HUES64 (cell line): ENCODE measurements at regions not wholly inside any gene's neighbourhood (a gene's known extent, or its start where the extent isn't known, plus 50 kb on each side); places are given as distances from the start of the nearest gene placed in this dataset.

Experiments used
- H3K27ac ChIP-seq: 2 replicates; pipeline ENCODE4 v1.7.0; 2013; ENCODE audit warnings: low read depth, low read length, inconsistent platforms
- H3K27me3 ChIP-seq: 2 replicates; pipeline ENCODE4 v1.6.1; 2013; ENCODE audit warnings: mild to moderate bottlenecking, low read length; ENCODE audit not compliant: insufficient read depth
- H3K36me3 ChIP-seq: 2 replicates; pipeline ENCODE4 v1.6.1; 2013; ENCODE audit warnings: mild to moderate bottlenecking, low read length; ENCODE audit not compliant: insufficient read depth
- H3K4me1 ChIP-seq: 2 replicates; pipeline ENCODE4 v1.6.1; 2013; ENCODE audit warnings: mild to moderate bottlenecking, low read length, moderate library complexity; ENCODE audit not compliant: insufficient read depth
- H3K4me3 ChIP-seq: 2 replicates; pipeline ENCODE4 v1.5.1; 2013; ENCODE audit warnings: mild to moderate bottlenecking, low read length, moderate library complexity
- H3K9ac ChIP-seq: 2 replicates; pipeline ENCODE4 v1.6.1; 2013; ENCODE audit warnings: mild to moderate bottlenecking, low read depth, low read length
- H3K9me3 ChIP-seq: 2 replicates; pipeline ENCODE4 v1.6.1; 2013; ENCODE audit warnings: low read depth, low read length; ENCODE audit not compliant: insufficient read depth
- WGBS: fragments of 150-250, 120-280 bp; methylation state at CpG from one replicate; pipeline ENCODE4 v1.1.7; 2013; ENCODE audit warnings: missing lambda C conversion rate; 5-methylcytosine and 5-hydroxymethylcytosine counted together

DNA sequence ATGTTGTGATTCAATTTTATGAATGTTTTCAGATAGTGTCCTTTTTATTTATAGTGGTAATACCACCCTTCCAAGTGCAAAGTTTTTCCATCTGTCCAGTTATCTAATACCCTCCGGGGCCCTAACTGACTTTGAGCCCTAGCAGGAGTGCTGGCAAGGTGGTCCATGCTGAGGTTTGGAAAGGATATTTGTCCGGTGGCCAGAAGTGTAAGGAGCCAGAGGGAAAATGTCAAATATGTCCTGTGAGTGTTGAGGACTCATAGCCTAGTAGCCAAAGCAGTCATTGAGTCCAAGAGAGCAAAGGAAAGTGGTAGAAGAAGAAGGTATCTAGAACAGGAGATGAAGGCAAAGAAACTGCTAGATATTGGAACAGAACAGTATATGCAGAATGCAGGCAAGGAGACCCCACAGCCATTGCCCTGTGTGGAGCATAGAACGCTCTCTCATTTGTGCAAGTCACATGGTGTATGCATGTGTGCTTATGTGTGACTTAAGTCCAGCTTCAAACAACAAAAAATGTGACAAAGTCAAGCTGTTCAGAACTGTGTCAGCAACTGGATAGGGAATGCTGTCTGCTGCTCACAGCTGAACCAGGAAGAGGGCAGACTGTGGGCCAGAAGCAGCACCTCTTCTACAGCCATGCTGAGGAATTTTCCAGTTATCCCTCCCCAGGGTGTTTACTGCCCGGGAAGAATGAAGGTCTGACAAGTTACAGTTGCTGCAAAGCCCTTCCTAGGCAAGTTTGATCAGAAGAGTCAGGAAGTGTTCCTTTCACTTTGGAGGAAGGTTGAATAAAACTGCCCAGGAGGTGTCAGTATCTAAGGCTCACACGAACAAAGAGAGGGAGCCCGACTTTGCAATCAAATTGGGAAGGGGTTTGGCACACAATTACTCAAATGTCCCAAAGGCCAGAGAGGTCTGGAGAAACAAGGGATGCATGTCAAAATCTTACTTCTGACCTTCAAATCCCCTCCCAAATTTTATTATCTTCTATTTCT is 463.3 kb upstream of the DMAC1 start:
- Histone ChIP-seq H3K9me3 (no peaks in the 10 kb centered on the region), H3K27ac (no peak overlapping the region)
- 69% methylated on average over 6 of the region's 6 CpGs for WGBS

DNA sequence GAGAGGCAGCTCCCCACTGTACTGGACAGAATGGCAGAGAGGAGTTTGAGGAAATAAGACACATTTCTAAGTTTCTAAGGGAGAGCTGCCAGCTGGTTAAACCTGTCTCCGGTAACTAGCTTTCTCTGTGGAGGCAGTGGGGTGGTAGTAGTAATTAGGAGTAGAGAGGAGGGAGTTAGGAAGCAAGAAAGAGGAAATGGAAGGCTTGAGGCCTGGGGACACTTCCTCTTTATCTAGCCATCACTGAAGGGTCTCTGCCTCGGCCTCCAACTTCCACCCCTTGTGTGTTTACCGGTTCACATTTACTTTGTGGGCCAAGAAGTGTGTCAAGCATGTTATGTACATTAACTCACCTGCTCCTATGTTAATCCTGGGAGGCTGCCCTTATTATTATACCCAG is 462.2 kb upstream of the DMAC1 start:
- Histone ChIP-seq H3K27ac (no peak overlapping the region), H3K4me1 (peaks cover 8% of the 10 kb centered on the region; the same call in 1 of the 2 replicates), H3K27me3 (no peaks in the 10 kb centered on the region), H3K9me3 (no peaks in the 10 kb centered on the region), H3K9ac (no peak overlapping the region), H3K4me3 (no peak overlapping the region), H3K36me3 (no peaks in the 10 kb centered on the region)
- WGBS: 87% methylated on average over 3 of the region's 3 CpGs

More for the DNA sequence above, 463.3 kb upstream of the DMAC1 start:
- no peaks in the 10 kb centered on the region for H3K27me3 ChIP-seq
- no peak overlapping the region for H3K4me3 ChIP-seq
- H3K36me3 ChIP-seq: no peaks in the 10 kb centered on the region
- H3K9ac ChIP-seq: no peak overlapping the region
- H3K4me1 ChIP-seq: peaks cover 8% of the 10 kb centered on the region; the same call in 1 of the 2 replicates

DNA sequence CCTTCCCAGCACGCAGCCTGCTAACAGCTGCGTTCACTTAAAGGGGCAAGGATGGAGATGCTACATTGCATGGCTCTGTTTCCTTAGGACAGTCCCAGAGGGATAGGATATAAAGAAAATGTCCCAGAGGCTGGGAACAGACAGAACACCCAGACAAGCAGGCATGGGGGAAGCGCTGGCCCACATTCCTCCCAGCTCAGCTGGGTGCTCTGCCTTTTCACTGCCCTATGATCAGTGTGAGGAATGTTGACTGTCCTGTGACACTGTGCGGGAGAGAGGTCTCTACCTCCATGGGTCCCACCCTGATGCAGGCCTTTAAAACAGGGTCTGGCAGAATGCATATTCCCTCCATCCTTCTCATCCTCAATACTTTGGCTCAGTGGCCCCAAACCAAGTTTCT is 459.4 kb upstream of the DMAC1 start:
- Histone ChIP-seq H3K4me3 (no peak overlapping the region), H3K27ac (no peak overlapping the region), H3K4me1 (peaks cover 8% of the 10 kb centered on the region; the same call in 1 of the 2 replicates), H3K9ac (no peak overlapping the region), H3K9me3 (no peaks in the 10 kb centered on the region), H3K27me3 (no peaks in the 10 kb centered on the region), H3K36me3 (no peaks in the 10 kb centered on the region)
- 88% methylated on average over 4 of the region's 4 CpGs for WGBS

DNA sequence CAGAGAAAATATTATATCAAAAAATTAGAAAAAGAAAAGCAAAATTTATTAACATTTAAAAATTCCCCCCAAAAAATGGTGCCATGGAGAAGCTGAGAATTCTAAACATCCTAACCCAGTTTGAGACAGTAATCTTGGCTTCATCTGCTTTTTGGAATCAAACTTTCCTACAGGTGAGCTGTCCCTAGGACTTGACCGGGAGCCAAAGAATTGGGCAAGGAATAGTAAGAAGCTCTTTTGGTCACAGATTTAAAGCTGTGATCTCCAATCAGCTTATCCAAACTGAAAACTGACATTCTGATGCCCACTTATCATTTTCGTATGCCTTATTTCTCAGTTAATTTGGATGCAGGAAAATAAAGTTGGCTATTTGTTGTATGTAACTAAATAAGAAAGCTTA is 457.3 kb upstream of the DMAC1 start:
- H3K4me1 ChIP-seq: no peaks in the 10 kb centered on the region
- 96% methylated on average over 2 of the region's 2 CpGs for WGBS
- no peak overlapping the region for H3K9ac ChIP-seq
- no peaks in the 10 kb centered on the region for H3K9me3 ChIP-seq
- no peaks in the 10 kb centered on the region for H3K27me3 ChIP-seq
- H3K36me3 ChIP-seq: no peaks in the 10 kb centered on the region
- no peak overlapping the region for H3K27ac ChIP-seq
- H3K4me3 ChIP-seq: no peak overlapping the region

DNA sequence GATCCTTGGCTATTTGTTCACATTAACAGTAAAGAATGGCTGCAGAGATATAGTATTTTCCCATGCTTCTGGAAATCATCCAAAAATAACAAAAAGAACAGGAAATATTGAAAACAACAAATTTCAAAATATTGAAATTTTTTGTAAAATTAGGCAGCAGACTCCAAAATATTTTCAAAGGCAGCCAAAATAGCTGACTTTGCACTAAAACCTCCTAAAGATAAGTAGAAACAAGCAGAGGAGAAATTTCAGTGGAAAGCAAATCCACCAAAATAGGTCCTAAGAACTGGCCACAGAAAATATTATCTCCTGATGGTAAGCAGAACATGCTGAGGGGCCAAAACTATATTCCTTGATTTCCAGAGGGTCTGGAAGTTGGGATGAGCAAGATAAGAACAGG is 456.3 kb upstream of the DMAC1 start:
- no peak overlapping the region for H3K27ac ChIP-seq
- H3K9ac ChIP-seq: no peak overlapping the region
- H3K27me3 ChIP-seq: no peaks in the 10 kb centered on the region
- H3K4me1 ChIP-seq: no peaks in the 10 kb centered on the region
- H3K4me3 ChIP-seq: no peak overlapping the region
- H3K36me3 ChIP-seq: no peaks in the 10 kb centered on the region
- H3K9me3 ChIP-seq: no peaks in the 10 kb centered on the region

DNA sequence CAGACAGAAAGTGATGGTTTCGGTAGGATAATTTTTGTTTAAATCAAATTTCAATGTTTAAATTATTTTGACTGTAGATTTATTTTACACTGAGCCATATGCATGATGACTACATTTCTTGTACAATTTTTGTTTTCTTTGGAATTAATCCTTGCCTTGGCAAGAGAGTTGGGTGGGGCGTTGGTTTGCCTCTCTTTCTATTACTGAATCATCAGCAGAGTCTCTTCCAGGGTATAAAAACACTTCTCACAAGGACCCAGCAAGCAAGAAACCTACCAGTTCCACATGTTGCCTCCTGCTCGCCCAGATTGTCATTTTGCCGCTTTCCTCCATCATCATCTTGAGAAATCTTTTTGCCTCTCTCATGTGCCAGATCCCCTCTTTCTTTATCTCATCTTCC is 455.0 kb upstream of the DMAC1 start:
- no peak overlapping the region for H3K4me3 ChIP-seq
- no peak overlapping the region for H3K9ac ChIP-seq
- WGBS: 91% methylated on average over 4 of the region's 4 CpGs
- H3K27ac ChIP-seq: no peak overlapping the region
- H3K36me3 ChIP-seq: no peaks in the 10 kb centered on the region
- no peaks in the 10 kb centered on the region for H3K27me3 ChIP-seq
- no peaks in the 10 kb centered on the region for H3K9me3 ChIP-seq
- no peaks in the 10 kb centered on the region for H3K4me1 ChIP-seq

DNA sequence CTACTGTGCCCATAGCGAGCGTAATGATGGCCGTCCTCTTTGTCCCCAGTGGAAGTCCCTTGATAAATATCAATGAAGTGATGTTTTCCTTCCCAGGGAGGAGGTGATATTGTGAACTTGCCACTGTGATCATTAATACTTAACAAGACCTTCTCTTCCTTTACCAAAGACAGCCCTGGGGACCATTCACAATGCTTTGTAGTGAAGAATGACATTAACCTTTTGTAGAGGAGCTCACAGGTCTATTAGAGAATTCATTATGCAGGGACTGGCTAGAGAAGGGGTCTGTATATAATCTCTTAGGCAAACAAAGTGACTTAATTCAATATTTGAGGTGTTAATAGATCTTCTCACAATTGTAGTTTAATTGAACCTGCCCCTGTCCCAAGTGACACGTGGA is 452.9 kb upstream of the DMAC1 start:
- Histone ChIP-seq H3K9ac (no peak overlapping the region), H3K27ac (no peak overlapping the region), H3K4me1 (no peaks in the 10 kb centered on the region), H3K36me3 (no peaks in the 10 kb centered on the region), H3K4me3 (no peak overlapping the region), H3K9me3 (no peaks in the 10 kb centered on the region), H3K27me3 (no peaks in the 10 kb centered on the region)
- WGBS: 93% methylated on average over 4 of the region's 4 CpGs

DNA sequence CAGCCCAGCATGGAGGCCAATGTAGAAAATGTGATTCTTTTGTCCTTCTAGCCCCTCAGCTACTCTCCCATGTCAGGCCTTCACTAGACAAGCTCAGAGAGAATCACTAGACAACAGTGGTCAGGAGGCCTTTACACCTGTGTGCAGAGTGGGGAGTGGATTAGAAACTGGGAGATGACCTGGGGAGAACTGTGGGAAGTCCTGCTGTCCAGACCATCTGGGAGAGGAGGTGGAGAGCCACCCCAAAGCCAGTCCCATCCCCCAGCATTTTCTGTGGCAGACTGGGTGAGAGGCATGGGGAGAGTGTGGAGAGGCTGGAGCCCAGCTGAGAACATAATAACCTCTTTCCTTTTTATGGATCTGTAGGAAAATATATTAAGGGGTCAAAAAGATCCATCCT is 452.0 kb upstream of the DMAC1 start:
- Histone ChIP-seq H3K4me3 (no peak overlapping the region), H3K36me3 (no peaks in the 10 kb centered on the region), H3K9me3 (no peaks in the 10 kb centered on the region), H3K27me3 (no peaks in the 10 kb centered on the region), H3K27ac (no peak overlapping the region), H3K4me1 (no peaks in the 10 kb centered on the region), H3K9ac (no peak overlapping the region)

DNA sequence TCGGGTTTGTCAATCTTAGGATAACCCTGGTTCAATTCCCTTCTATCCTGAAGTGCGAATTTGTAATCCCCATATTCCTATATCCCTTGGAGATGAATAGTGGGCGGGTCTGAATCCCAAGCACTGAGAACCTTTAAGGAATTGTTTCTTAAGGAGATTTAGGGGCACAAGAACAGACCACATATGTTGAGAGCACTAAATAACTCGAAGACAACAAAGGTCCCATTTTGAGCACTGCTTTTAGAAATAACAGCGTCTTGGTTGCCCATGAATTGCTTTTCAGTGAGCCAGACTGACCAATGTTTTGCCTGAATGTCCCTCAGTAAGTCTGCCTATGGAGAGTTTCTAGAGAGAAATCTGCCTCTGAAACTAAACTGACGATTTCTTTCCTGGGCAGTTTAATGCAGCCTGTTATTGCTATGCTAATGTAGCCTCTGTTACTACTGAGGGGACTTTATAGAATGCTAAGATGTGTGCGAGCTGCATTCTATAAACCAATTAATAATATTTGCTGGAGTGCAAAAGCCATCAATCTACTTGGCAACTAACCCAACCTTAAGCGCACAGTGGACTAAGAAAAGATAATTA is 445.0 kb upstream of the DMAC1 start:
- Histone ChIP-seq H3K4me1 (no peaks in the 10 kb centered on the region), H3K27ac (no peak overlapping the region), H3K27me3 (no peaks in the 10 kb centered on the region), H3K36me3 (no peaks in the 10 kb centered on the region), H3K9me3 (no peaks in the 10 kb centered on the region), H3K9ac (no peak overlapping the region), H3K4me3 (no peak overlapping the region)
- 90% methylated on average over 6 of the region's 8 CpGs for WGBS

DNA sequence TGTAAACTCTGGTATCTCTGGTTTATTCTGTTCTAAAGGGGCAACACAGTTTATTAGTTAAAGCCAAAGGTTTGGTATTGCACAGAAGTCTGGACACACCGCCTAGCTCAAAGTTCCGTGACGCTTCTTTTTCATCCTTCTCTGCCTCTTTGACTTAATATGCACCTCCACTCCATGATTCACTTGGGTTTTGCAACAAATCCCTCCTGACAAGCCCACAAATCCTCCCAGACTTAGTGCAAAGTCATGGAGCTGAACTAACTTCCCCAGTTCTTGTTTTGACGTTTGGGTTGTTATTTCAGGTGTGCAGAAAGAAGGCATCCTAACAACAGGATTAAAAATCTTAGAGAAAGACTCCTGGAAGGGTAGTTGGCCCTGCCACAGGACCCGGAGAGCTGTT is 441.6 kb upstream of the DMAC1 start:
- WGBS: 89% methylated on average over 5 of the region's 5 CpGs
- H3K9me3 ChIP-seq: no peaks in the 10 kb centered on the region

DNA sequence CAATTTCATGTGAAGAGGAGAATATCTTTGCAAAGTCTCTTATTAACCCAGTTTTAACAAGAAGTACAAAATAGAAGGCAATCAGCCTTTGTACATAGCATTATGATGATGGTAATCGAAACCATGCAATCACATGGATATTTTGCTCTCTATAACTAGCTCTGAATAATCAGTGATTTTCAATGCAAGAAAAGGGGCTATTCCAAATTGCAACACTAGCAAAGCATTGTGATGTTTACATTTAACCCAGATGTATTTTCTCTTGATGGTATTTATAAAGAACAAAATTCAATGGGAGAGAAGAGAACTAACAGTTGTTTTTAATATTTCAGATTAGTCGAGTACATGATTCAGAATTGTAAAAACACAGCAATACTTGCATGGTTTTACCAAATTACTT is 437.5 kb upstream of the DMAC1 start:
- Histone ChIP-seq H3K9ac (no peak overlapping the region), H3K27me3 (no peaks in the 10 kb centered on the region), H3K27ac (no peak overlapping the region), H3K4me3 (no peak overlapping the region), H3K36me3 (no peaks in the 10 kb centered on the region), H3K4me1 (peaks cover 16% of the 10 kb centered on the region), H3K9me3 (no peaks in the 10 kb centered on the region)
- 91% methylated on average over 2 of the region's 2 CpGs for WGBS

More for the DNA sequence above, 441.6 kb upstream of the DMAC1 start:
- Histone ChIP-seq H3K4me3 (no peak overlapping the region), H3K4me1 (no peaks in the 10 kb centered on the region), H3K27me3 (no peaks in the 10 kb centered on the region), H3K9ac (no peak overlapping the region), H3K27ac (no peak overlapping the region), H3K36me3 (no peaks in the 10 kb centered on the region)
